GM12873 (cell line): ENCODE measurements at regions not wholly inside any gene's neighbourhood (a gene's known extent, or its start where the extent isn't known, plus 50 kb on each side); places are given as distances from the start of the nearest gene placed in this dataset.

Source experiments
- CTCF ChIP-seq: IDR thresholded peaks from 2 replicates; pipeline ENCODE4 v1.5.1; 2012; ENCODE audit warnings: low read depth, mild to moderate bottlenecking, moderate library complexity, low read length, control low read depth; ENCODE audit not compliant: insufficient read depth; ENCODE audit errors: missing control alignments

- no peak for TF ChIP-seq CTCF
Observed at GRCh38 chr11:112881461-112881860, 79.8 kb upstream of the NCAM1 start.

GRCh38 chr11:112882494-112883381 lies 78.5 kb upstream of the NCAM1 start:
- TF ChIP-seq CTCF: no peak

- no peak for TF ChIP-seq CTCF
Observed at GRCh38 chr11:112884012-112884767, 77.0 kb upstream of the NCAM1 start.

- TF ChIP-seq CTCF: no peak
Observed at GRCh38 chr11:112885744-112886433, 75.3 kb upstream of the NCAM1 start.

GRCh38 chr11:112886434-112887370 lies 74.5 kb upstream of the NCAM1 start:
- TF ChIP-seq CTCF: no peak

- no peak for TF ChIP-seq CTCF
Observed at GRCh38 chr11:112889446-112889845, 71.8 kb upstream of the NCAM1 start.
